HG02938 (cell line): ENCODE measurements at regions not wholly inside any gene's neighbourhood (a gene's known extent, or its start where the extent isn't known, plus 50 kb on each side); places are given as distances from the start of the nearest gene placed in this dataset.

Experiments
- ATAC-seq: cut with Tn5 transposase; IDR thresholded peaks from one replicate; pipeline ENCODE4 v1.9.1; 2021; ENCODE audit warnings: mild to moderate bottlenecking, moderate library complexity; ENCODE audit not compliant: unreplicated experiment

DNA sequence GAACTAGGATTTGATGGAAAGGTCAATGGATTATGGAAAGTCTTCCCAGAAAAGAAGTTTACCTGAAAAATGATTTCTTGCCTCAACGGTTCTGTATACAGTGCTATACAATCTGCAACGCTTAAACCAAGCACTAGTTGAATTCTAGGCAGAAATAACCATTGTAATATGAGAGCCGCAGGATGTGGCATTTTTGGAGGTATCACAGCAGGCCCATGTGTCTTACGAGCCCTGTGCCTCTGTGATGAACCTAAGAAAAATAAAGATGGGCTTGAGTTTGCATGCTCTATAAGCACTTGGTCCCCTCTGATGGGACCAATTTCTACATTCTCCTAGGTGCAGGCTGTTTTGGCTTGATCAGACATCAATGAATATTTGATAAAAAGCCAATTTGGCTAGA is 78.7 kb upstream of the RFC3 start:
- ATAC-seq = no peak

DNA sequence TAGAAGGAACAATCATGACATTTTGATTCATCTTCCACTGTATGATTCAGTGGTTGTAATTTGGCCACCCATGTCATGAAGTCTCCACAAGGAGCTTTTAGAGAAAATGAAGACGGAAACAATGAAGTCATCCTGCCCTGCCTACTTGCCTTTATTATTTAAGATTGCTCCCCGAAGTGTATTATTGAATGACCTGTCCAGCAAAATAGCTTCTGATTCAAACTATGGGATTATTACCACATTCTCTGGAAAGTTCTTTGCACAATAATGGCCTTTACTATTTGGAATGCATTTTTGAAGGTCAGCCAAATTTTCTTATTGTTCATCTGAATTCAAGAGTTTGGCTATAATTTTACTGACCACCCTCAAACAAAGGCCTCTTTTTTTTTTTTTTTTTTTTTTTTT is 77.8 kb upstream of the RFC3 start:
- no peak for ATAC-seq

DNA sequence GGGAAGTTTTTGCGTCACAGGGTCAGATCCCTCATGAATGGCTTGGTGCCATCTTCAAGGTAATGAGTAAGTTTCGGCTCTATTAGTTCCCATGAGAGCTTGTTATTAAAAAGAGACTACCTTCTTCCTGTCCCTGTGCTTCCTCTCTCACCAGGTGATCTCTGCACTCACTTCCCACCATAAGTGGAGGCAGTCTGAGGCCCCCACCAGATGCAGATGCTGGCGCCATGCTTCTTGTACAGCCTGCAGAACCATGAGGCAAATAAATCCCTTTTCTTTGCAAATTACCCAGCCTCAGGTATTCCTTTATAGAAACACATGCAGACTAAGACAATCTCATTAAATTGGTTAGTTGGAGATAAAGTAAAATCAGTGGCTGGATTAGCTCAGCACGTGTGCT is 75.6 kb upstream of the RFC3 start:
- ATAC-seq = no peak

DNA sequence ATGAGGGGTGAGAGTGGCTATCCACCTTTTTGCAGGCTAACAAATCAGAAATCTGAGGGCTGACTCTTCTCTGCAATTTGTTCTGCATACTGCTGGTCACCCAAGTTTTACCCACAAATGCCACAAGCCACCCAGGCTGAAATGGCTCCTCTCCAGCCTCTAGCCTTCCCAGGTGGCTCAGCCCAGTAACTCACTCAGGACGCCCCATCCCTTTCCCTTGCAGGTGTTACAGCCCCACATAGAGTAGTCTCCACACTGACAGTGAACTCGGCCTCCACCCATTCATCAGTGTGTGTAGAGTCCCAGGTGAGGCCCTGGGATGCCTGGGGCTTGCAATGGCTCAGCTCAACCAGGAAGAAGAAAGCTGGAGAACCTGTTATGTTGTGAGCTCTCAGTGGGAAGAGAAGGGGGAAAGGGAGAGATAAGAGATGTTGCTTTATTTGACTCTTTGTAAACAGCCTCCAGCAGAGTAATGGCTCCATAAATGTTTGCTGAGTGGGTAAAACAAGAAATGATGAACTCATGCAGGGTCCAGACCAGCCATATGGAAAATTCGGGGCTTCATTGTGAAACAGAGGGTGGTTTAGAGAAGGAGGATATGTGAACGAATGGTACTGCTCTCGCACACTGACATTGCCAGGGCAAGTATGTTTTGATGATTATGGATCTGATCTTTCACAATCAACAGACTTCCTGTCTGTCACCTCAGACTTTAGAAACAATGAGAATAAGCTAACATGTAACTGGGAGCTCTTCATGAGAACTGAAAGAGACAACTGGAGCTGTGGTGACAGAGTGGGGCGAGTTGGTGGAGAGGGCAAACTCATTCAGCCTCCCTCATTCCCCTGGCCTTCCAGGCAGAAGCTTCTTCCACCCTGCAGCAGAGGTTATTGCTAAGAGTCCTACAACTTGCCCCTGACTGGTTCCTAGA is 74.2 kb upstream of the RFC3 start:
- ATAC-seq = peak; percentile 78

DNA sequence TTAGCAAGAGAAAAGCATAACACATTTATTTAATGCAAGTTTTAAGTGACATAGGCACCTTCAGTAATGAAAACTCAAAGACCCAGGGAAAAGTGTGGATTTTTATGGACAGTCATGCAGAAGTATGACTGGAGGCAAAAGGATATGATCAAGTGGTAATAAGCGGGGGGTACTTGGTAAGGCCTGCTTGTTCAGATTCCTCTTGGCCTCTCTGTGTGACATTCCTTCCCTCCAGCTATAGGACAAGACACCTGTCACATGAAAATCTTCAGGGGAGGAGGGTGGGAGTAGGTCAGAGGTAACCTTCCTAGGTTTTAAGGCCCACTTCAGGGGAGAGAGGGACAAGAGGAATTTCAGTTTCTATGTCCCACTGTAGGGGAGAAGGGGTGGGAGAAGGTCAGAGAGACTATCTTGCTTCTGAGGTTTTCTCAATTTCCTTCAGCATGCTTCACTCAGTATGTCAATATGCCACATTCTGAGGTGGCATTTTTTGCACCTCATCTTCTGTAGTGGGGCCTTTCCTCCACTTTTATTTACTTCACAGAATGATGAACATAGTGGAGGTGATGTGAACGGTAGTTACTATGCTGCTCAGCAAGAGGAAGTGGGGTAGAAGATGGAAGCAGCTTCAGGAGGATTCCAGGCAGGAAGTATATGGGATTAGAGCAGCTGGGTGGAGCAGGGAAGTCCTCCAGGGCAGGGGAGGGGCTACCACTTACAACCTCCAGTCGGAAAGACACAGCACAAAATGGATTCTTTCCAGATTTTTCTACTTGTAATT is 73.2 kb upstream of the RFC3 start:
- ATAC-seq = no peak

DNA sequence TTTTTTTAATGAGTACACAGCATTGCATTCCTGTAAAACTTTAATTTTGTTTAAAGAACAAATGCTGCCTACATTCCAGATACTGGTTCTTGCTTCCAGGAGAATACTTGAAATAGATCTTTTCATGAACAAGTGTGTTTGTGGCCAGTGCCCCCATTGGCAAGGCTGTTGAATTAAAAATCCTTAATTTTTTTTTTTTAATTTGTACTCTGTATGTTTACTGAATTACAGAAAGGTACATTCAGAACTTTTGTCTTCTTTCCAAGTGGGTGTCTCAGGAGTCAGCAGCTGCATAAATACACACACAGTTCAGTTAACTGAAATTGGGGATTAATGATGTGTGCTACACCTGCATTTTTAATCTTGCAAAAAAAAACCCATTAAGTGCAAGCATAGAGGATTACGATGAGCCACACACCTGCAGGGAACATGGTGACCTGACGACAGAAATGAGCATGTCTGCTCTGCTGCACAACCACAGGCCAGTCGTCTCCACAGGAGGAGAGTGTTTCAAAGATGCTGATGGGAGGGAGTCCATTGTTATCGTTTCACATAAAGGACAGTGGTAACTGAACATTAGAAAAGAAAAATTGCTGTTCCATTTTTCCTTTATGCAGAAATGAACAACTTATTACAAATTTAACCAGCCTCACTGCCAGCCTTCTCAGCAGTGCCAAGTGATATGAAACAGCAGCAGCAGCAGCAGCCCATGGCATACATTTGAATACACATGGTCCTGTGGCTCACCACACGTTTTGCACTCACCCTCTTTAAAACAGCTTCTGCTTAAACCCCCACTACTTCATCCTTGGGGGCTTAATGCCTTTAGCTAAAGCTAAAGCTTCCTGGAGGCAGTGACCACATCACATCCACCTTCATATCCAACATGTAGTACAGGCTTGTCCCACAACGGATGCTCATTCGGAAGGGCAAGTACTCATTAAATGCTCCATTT is 72.3 kb upstream of the RFC3 start:
- peak; percentile 46 for ATAC-seq

DNA sequence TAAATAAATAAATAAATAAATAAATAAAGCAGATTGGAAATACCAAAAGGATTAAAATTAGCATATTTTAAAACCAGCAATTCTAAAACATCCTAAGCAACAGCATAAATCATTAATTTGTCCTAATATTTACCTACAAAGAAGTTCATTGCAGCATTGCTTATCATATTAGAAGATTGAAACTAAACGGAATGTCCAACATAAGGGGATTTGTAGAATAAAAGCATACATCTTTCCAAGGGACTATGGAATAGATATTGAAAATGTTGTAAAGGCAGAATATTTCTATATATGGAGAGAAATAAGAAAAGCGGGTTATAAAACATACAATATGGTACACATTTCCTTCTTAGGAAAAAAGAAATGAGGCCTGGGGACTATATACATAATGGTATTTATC is 71.1 kb upstream of the RFC3 start:
- ATAC-seq = no peak

DNA sequence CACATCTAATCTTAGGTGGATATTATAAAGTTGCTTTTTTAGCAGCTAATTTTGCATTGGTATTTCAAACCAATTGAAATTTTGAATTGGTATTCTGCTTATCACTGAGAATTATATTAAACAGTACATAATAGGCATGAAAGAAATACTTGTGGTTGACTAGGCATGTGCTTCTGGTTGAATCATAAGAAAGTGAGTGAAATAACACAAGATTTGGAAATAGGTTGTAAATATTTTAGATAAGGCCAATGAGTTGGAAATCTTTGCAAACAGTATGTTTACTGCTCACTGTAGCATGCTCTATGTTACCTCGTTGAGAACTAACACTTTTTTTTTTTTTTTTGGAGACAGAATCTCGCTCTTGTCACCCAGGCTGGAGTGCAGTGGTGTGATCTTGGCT is 66.8 kb upstream of the RFC3 start:
- no peak for ATAC-seq

DNA sequence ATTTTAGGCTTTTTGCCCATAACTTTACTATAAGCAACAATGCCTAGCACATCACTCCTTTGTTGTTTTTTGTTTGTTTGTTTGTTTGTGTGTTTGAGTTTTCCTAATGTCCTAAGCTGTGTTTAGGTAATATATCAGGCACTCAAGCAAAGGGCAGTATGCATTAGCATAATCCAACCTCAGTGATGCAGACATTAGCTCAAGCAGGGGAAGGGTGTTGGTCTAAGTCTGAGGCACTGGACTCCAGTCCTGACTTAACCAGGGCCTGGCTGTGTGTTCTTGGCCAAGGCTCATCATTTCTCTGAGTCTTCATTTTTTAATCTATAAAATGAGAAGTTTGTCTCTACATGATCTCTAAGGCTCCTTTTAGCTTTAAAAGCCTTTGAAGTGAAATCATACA is 65.9 kb upstream of the RFC3 start:
- ATAC-seq = no peak

DNA sequence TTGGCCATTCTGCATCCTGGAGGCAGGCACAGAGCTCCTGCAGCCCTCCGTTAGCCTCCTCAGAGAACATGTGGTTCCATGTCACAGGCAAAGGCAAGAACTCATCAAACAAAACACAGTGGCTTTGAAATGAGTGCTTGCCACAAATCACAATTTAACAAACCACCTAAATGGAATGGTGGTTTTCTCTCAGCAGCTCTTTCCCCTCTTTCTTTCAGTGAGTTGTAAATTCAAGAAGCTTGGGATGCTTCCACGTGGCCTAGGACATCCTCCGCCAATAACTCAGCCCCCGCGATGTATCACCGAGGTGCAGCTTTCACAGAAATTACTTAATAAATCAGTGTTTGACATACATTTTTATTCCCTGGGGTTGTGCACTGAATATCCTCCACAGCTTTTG is 65.4 kb upstream of the RFC3 start:
- no peak for ATAC-seq

DNA sequence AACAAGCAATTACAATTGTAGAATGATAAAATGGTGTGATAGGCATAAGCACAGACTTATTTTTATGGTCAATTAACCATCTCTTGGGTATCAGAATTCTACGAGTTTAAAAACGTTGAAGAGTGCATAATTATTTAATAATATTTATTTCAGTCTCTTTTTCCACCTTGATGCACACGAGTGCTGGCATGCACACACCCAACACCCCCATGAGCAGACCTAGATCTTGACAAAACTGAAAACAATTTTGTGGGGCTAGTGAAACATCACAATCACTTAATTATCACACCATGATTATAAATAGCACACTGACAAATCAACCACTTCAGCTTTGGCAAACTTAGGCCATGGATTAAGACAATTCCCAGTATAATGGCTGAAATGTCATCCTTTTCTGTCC is 61.0 kb upstream of the RFC3 start:
- ATAC-seq = no peak

DNA sequence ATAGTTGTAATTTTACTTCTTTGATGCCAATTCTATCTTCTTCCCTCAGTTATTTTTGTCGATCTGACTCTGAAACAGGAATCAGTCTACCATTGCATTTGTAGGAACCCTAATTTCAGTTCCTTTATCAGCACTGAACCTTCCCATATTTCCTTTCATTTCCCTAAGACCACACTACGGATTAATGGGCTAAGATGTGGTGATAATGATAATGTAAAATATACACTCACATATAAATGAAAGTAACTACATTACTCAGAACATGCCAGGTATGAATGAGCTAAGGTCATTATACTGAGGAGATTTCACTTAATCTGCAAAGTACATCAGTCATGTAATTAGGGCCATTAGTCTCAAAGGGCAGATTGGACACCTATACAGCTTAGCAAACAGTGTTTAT is 60.2 kb upstream of the RFC3 start:
- ATAC-seq = peak; percentile 71

DNA sequence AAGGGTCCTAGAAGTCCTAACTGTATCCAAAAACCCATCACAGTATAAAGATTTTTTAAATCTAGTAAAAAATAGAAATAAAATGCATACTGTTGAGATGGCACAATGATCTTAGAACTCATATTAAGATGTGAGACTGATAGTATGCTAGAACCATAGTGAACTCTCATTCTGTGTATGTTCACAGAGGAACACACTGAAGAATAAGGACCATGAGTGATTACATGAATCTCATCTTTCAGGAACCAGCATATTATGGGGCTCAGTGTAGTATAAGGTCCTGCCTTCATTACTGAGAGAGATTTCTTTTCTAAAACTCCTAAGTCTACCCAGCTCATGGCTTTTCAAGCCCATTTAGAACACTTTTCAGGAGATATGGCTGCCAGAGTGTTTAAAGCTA is 59.8 kb upstream of the RFC3 start:
- peak; percentile 75 for ATAC-seq

DNA sequence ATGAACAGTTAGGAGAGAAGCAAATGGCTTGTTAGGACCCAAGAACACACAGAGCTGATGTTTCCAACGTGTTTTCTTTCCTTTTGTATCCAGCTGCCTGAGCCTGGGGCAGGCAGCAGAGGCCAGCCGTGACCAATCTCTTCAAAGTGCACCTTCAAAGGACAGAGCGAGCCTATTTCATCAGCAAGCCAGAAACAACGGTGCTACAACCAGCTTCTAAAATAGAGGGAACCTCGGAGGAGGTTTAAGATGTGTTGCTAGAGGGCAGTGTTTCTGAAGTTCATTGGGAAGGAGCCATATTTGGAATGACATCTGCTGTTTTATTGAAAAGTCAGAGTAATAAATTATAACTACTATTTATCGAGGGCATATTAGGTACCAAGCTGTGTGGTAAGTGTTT is 56.2 kb upstream of the RFC3 start:
- no peak for ATAC-seq

DNA sequence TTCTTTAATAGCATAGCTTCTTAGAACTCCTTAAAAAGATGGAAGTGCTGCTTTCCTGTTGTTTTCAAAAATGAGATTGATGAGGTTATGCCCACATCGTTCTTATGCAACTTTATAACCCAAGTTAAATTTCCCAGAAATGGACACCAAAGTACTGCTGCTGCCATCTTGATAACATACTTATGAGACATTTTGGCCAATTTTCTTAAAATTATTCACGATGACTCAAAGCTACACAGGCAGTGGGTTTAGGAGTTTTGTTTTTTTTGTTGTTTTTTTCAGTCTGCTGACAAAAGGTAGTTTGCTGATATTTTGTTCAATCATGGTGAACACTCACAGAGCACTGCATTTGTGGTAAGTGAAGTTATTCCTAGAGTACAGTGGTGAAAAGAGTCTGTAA is 54.9 kb upstream of the RFC3 start:
- no peak for ATAC-seq

DNA sequence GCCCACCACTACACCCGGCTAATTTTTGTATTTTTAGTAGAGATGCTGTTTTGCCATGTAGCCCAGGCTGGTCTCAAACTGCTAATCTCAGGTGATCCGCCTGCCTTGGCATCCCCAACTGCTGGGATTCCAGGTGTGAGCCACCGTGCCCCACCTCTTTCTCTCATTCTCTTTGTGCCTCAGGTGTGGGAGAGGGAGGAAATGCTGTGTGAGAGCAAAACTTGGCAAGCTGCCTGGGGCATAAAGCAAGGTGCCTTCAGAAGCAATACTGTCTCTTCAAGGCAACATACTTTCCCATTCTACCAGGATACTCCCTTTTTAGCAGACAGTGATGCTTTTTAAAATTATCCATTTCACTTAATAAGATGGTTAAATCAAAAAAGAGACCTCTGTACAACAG is 53.2 kb upstream of the RFC3 start:
- ATAC-seq = no peak

DNA sequence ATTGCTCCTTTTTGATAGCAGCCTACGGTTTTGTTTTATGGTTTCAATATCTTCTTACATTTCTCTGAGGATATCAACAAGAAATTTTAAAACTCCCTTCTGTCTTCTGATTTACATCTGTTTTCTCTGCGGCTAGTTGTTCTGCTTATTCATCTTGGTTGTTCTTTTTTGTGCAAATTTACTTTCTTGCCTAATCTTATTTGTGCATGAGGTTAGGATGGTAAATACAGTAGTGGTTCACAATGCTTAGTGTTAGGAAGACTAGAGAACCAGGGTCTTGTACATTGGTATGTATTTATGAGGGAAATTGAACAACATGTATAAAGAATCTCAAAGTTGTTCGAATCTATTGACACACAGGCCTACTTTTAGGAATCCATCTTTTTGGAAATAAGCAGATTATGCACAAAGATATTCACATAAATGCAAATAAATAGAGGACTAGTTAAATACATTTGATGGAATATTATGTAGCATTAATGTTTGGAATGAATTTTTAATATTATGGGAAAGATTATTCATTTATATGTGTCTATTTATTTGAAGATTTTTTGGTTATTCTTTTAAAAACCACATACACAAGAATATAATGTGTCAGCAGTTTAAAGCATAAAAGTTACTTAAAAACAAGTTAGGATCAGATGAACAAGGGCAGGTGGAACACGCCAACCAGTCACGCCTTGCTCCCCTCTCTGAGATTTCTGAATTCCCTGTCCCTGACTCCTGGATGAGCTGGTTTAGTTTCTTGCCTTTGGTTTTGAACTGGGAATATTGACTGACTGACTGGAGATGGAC is 51.4 kb upstream of the RFC3 start:
- ATAC-seq = no peak

DNA sequence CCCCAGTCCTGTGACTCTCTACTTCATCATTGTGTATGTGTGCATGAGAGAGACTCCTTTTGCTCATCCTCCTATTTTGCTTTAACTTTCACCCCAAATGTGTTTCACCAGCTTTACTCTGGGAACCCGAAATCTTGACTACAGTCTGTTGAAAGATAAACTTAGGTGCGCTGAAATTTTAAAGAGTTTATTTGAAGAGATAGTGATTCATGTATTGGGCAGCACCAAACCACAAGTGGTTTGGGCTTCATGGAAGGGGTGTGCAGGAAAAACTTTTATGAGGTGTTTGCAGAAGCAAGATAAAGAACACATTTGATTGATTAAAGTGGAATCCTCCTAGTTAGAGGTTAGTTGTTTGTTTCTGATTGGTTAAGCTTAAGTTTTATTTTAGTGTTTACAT is 50.8 kb upstream of the RFC3 start:
- no peak for ATAC-seq
